SK-N-SH (cell line): ENCODE measurements at regions not wholly inside any gene's neighbourhood (a gene's known extent, or its start where the extent isn't known, plus 50 kb on each side); places are given as distances from the start of the nearest gene placed in this dataset.
"Not testable (repeated sequence)": the region's sequence is repeated elsewhere in the genome, so short reads cannot be mapped to it uniquely, and the experiment has no call there.

Source experiments
- CTCF ChIA-PET: fragments of 300-600, 350-600 bp; formaldehyde crosslinking; extraction: SDS; loops from one replicate; lab custom pipeline; 2021; lab: Yijun Ruan, JAX
- POLR2A ChIA-PET: fragments of 350-600 bp; sonication (Branson Sonifier 250); formaldehyde crosslinking; extraction: SDS; loops from one replicate; lab custom pipeline; 2020; ENCODE audit warnings: antibody characterized with exemption, inconsistent platforms; lab: Yijun Ruan, JAX
- DNase-seq: peaks from one replicate; pipeline ENCODE4 v3.0.0; 2012
- H2AFZ ChIP-seq: fragments of 200-600 bp; sonication (generic); 2 replicates; pipeline ENCODE4 v1.8.1; 2016; ENCODE audit warnings: antibody characterized with exemption, mild to moderate bottlenecking, low read depth
- H3F3A ChIP-seq: fragments of 200-600 bp; sonication (generic); replicated peaks from 2 replicates; pipeline ENCODE3; 2016; ENCODE audit warnings: antibody characterized with exemption, mild to moderate bottlenecking; ENCODE audit not compliant: insufficient read depth
- H3K27ac ChIP-seq, 2 experiments: fragments of 200-500 bp in 1 of 2; fragments of 200-600 bp in 1 of 2; sonication (Bioruptor generic) in 1 of 2; sonication (generic), shearing (Covaris generic) in 1 of 2; 2 replicates each; pipeline versions ENCODE4 v1.5.1 to v1.6.1; 2014 to 2016; ENCODE audit warnings: low read depth in 2 of 2, inconsistent platforms in 1 of 2, low read length in 1 of 2, mild to moderate bottlenecking in 1 of 2, mixed read lengths in 1 of 2
- H3K27me3 ChIP-seq: fragments of 200-600 bp; sonication (generic), shearing (Covaris generic); 2 replicates; pipeline ENCODE4 v1.6.1; 2016; ENCODE audit warnings: mixed run types; ENCODE audit not compliant: insufficient read depth
- H3K36me3 ChIP-seq, 2 experiments: fragments of 200-500 bp in 1 of 2; fragments of 200-600 bp in 1 of 2; sonication (Bioruptor generic) in 1 of 2; sonication (generic) in 1 of 2; replicated peaks in 1 of 2; 2 replicates each; pipeline versions ENCODE3 to v1.5.1; 2014 to 2016; ENCODE audit warnings: low read length in 1 of 2, mild to moderate bottlenecking in 1 of 2; ENCODE audit not compliant: insufficient read depth in 2 of 2, control insufficient read depth in 1 of 2
- H3K4me1 ChIP-seq, 2 experiments: fragments of 200-500 bp in 1 of 2; fragments of 200-600 bp in 1 of 2; sonication (Bioruptor generic) in 1 of 2; sonication (generic), shearing (Covaris generic) in 1 of 2; 2 replicates each; pipeline versions ENCODE4 v1.5.1 to v1.6.1; 2014 to 2016; ENCODE audit warnings: low read depth in 1 of 2, low read length in 1 of 2, mixed run types in 1 of 2; ENCODE audit not compliant: insufficient read depth in 2 of 2, control insufficient read depth in 1 of 2
- H3K4me2 ChIP-seq: fragments of 200-600 bp; sonication (generic), shearing (Covaris generic); 2 replicates; pipeline ENCODE4 v1.6.1; 2017; ENCODE audit warnings: mixed run types
- H3K4me3 ChIP-seq, 2 experiments: fragments of 200-500 bp in 1 of 2; fragments of 200-600 bp in 1 of 2; sonication (Bioruptor generic) in 1 of 2; sonication (generic), shearing (Covaris generic) in 1 of 2; 2 replicates each; pipeline versions ENCODE4 v1.5.1 to v1.8.1; 2014 to 2016; ENCODE audit warnings: low read depth in 2 of 2, inconsistent platforms in 1 of 2, low read length in 1 of 2, mild to moderate bottlenecking in 1 of 2, mixed read lengths in 1 of 2, moderate library complexity in 1 of 2
- H3K79me2 ChIP-seq: fragments of 200-600 bp; sonication (generic); 2 replicates; pipeline ENCODE4 v1.8.1; 2017; ENCODE audit warnings: mild to moderate bottlenecking; ENCODE audit not compliant: insufficient read depth
- H3K9ac ChIP-seq: fragments of 200-600 bp; sonication (generic); 2 replicates; pipeline ENCODE4 v1.6.1; 2017; ENCODE audit warnings: mixed run types
- H3K9me2 ChIP-seq: fragments of 200-600 bp; sonication (generic); 2 replicates; pipeline ENCODE4 v1.6.1; 2017; ENCODE audit warnings: mixed run types
- H3K9me3 ChIP-seq: fragments of 200-600 bp; sonication (generic); 2 replicates; pipeline ENCODE4 v1.6.1; 2017; ENCODE audit warnings: mixed run types, mild to moderate bottlenecking, moderate library complexity
- H4K20me1 ChIP-seq: fragments of 200-600 bp; sonication (generic); 2 replicates; pipeline ENCODE4 v1.6.1; 2017; ENCODE audit warnings: mild to moderate bottlenecking, mixed run types; ENCODE audit not compliant: insufficient read depth
- CHD2 ChIP-seq: fragments of 150-350 bp; IDR thresholded peaks from 2 replicates; pipeline ENCODE4 v1.6.1; 2018; ENCODE audit warnings: low read length; ENCODE audit not compliant: partially characterized antibody
- EZH2phosphoT487 ChIP-seq: fragments of 200-600 bp; sonication (generic); IDR thresholded peaks from 2 replicates; pipeline ENCODE4 v1.6.1; 2017; ENCODE audit warnings: low read depth, mixed run types, mild to moderate bottlenecking, antibody characterized with exemption, moderate library complexity, borderline replicate concordance
- FOSL2 ChIP-seq: IDR thresholded peaks from 2 replicates; pipeline ENCODE4 v1.4.0; 2012; ENCODE audit warnings: low read depth, mild to moderate bottlenecking, moderate library complexity, borderline replicate concordance
- NFIC ChIP-seq: IDR thresholded peaks from 2 replicates; pipeline ENCODE4 v1.4.0; 2012; ENCODE audit warnings: borderline replicate concordance
- NRF1 ChIP-seq: IDR thresholded peaks from 2 replicates; pipeline ENCODE4 v1.6.1; 2012; ENCODE audit warnings: low read depth, mild to moderate bottlenecking, low read length
- POLR2AphosphoS5 ChIP-seq: IDR thresholded peaks from 2 replicates; pipeline ENCODE4 v1.6.1; 2012; ENCODE audit warnings: low read depth, low read length
- RAD21 ChIP-seq: IDR thresholded peaks from 2 replicates; pipeline ENCODE4 v1.6.1; 2012; ENCODE audit warnings: mild to moderate bottlenecking, low read length
- RCOR1 ChIP-seq: fragments of 150-350 bp; IDR thresholded peaks from 2 replicates; pipeline ENCODE4 v1.6.1; 2017; ENCODE audit warnings: antibody characterized with exemption, low read length
- REST ChIP-seq: IDR thresholded peaks from 2 replicates; pipeline ENCODE4 v1.6.1; 2012; ENCODE audit warnings: mild to moderate bottlenecking, low read depth, low read length, moderate library complexity
- RFX5 ChIP-seq: IDR thresholded peaks from 2 replicates; pipeline ENCODE4 v1.6.1; 2012; ENCODE audit warnings: mild to moderate bottlenecking, improper control_type of control experiment, low read length
- SIN3A ChIP-seq: IDR thresholded peaks from 2 replicates; pipeline ENCODE4 v1.6.1; 2012; ENCODE audit warnings: low read depth, mild to moderate bottlenecking, low read length, moderate library complexity, borderline replicate concordance
- TCF12 ChIP-seq: IDR thresholded peaks from 2 replicates; pipeline ENCODE4 v1.4.0; 2012
- USF1 ChIP-seq: IDR thresholded peaks from 2 replicates; pipeline ENCODE4 v1.4.0; 2012; ENCODE audit warnings: low read depth, borderline replicate concordance
- YY1 ChIP-seq: IDR thresholded peaks from 2 replicates; pipeline ENCODE4 v1.4.0; 2012; ENCODE audit warnings: low read depth, mild to moderate bottlenecking
- WGBS: methylation state at CpG from one replicate; pipeline ENCODE4 v1.1.6; 2017; ENCODE audit warnings: low lambda C conversion rate; 5-methylcytosine and 5-hydroxymethylcytosine counted together
- TF ChIP-seq, protein P1 (sequence below): IDR thresholded peaks from 2 replicates; pipeline ENCODE4 v1.4.0; 2012; ENCODE audit warnings: low read depth, borderline replicate concordance

GRCh38 chr1:4179914-4180735 lies 280.1 kb upstream of the C1orf174 start (continued):
- TF ChIP-seq CHD2 = no peak
- no peak for TF ChIP-seq USF1
- TF ChIP-seq TCF12 = no peak
- no peak for TF ChIP-seq NRF1
- TF ChIP-seq NFIC = no peak
- TF ChIP-seq FOSL2 = no peak
- no peak for TF ChIP-seq YY1
- TF ChIP-seq RAD21 = no peak

GRCh38 chr1:4186486-4186885 lies 286.4 kb upstream of the C1orf174 start:
- H3K27me3 ChIP-seq, H2AFZ ChIP-seq, H3F3A ChIP-seq, H3K9ac ChIP-seq, H3K36me3 ChIP-seq, POLR2A ChIA-PET, DNase-seq, H3K4me1 ChIP-seq, H3K4me3 ChIP-seq, H3K9me3 ChIP-seq, H3K9me2 ChIP-seq, CTCF ChIA-PET, H3K4me2 ChIP-seq, H4K20me1 ChIP-seq, H3K27ac ChIP-seq, H3K79me2 ChIP-seq: not testable (repeated sequence)
- no CpG with 5 or more reads among the region's 2 CpGs for WGBS

DNA sequence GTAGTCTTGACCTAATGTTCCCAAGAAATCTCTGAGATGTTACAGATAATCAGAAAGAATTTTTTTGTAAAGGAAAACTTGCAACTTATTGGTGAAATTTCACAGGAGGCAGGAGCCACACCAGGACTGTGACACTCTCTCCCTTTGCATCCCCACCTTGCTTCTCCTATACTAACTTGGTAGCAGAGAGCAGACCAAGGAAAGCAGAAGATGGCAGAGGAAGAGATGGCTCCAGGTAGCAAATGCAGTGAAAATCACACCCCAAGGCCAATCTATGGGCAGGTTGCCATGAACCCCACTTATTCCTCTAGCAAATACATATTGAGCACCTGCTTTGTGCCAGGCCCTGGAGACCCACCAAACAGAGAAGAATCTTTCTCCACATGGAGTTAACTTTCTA lies 303.4 kb upstream of the C1orf174 start:
- H3K4me2 ChIP-seq = no peak overlapping the region
- no peaks in the 10 kb centered on the region for H3K36me3 ChIP-seq
- no peak overlapping the region for H3K27ac ChIP-seq
- H3K4me3 ChIP-seq = no peak overlapping the region
- H4K20me1 ChIP-seq = no peaks in the 10 kb centered on the region
- no peak overlapping the region for H2AFZ ChIP-seq
- POLR2A ChIA-PET = no interaction called here
- TF ChIP-seq SIN3A (no peak), POLR2AphosphoS5 (no peak), RCOR1 (no peak), TCF12 (no peak), REST (no peak), YY1 (no peak), RFX5 (no peak), CHD2 (no peak), FOSL2 (no peak), EZH2phosphoT487 (no peak)
- TF ChIP-seq, protein P1, sequence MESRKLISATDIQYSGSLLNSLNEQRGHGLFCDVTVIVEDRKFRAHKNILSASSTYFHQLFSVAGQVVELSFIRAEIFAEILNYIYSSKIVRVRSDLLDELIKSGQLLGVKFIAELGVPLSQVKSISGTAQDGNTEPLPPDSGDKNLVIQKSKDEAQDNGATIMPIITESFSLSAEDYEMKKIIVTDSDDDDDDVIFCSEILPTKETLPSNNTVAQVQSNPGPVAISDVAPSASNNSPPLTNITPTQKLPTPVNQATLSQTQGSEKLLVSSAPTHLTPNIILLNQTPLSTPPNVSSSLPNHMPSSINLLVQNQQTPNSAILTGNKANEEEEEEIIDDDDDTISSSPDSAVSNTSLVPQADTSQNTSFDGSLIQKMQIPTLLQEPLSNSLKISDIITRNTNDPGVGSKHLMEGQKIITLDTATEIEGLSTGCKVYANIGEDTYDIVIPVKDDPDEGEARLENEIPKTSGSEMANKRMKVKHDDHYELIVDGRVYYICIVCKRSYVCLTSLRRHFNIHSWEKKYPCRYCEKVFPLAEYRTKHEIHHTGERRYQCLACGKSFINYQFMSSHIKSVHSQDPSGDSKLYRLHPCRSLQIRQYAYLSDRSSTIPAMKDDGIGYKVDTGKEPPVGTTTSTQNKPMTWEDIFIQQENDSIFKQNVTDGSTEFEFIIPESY = no peak
- no peaks in the 10 kb centered on the region for H3K4me1 ChIP-seq
- H3K79me2 ChIP-seq = no peaks in the 10 kb centered on the region
- no peaks in the 10 kb centered on the region for H3K27me3 ChIP-seq
- CTCF ChIA-PET = no interaction called here
- no peak overlapping the region for H3K9ac ChIP-seq
- no peak for DNase-seq
- no peaks in the 10 kb centered on the region for H3K9me2 ChIP-seq
- no peaks in the 10 kb centered on the region for H3F3A ChIP-seq
- no peaks in the 10 kb centered on the region for H3K9me3 ChIP-seq
